SK-N-SH (cell line): ENCODE measurements at regions not wholly inside any gene's neighbourhood (a gene's known extent, or its start where the extent isn't known, plus 50 kb on each side); places are given as distances from the start of the nearest gene placed in this dataset.

Experiments
- CTCF ChIA-PET: fragments of 300-600, 350-600 bp; formaldehyde crosslinking; extraction: SDS; loops from one replicate; lab custom pipeline; 2021; lab: Yijun Ruan, JAX
- POLR2A ChIA-PET: fragments of 350-600 bp; sonication (Branson Sonifier 250); formaldehyde crosslinking; extraction: SDS; loops from one replicate; lab custom pipeline; 2020; ENCODE audit warnings: antibody characterized with exemption, inconsistent platforms; lab: Yijun Ruan, JAX
- DNase-seq: peaks from one replicate; pipeline ENCODE4 v3.0.0; 2012
- H2AFZ ChIP-seq: fragments of 200-600 bp; sonication (generic); 2 replicates; pipeline ENCODE4 v1.8.1; 2016; ENCODE audit warnings: antibody characterized with exemption, mild to moderate bottlenecking, low read depth
- H3F3A ChIP-seq: fragments of 200-600 bp; sonication (generic); replicated peaks from 2 replicates; pipeline ENCODE3; 2016; ENCODE audit warnings: antibody characterized with exemption, mild to moderate bottlenecking; ENCODE audit not compliant: insufficient read depth
- H3K27ac ChIP-seq, 2 experiments: fragments of 200-500 bp in 1 of 2; fragments of 200-600 bp in 1 of 2; sonication (Bioruptor generic) in 1 of 2; sonication (generic), shearing (Covaris generic) in 1 of 2; 2 replicates each; pipeline versions ENCODE4 v1.5.1 to v1.6.1; 2014 to 2016; ENCODE audit warnings: low read depth in 2 of 2, inconsistent platforms in 1 of 2, low read length in 1 of 2, mild to moderate bottlenecking in 1 of 2, mixed read lengths in 1 of 2
- H3K27me3 ChIP-seq: fragments of 200-600 bp; sonication (generic), shearing (Covaris generic); 2 replicates; pipeline ENCODE4 v1.6.1; 2016; ENCODE audit warnings: mixed run types; ENCODE audit not compliant: insufficient read depth
- H3K36me3 ChIP-seq, 2 experiments: fragments of 200-500 bp in 1 of 2; fragments of 200-600 bp in 1 of 2; sonication (Bioruptor generic) in 1 of 2; sonication (generic) in 1 of 2; replicated peaks in 1 of 2; 2 replicates each; pipeline versions ENCODE3 to v1.5.1; 2014 to 2016; ENCODE audit warnings: low read length in 1 of 2, mild to moderate bottlenecking in 1 of 2; ENCODE audit not compliant: insufficient read depth in 2 of 2, control insufficient read depth in 1 of 2
- H3K4me1 ChIP-seq, 2 experiments: fragments of 200-500 bp in 1 of 2; fragments of 200-600 bp in 1 of 2; sonication (Bioruptor generic) in 1 of 2; sonication (generic), shearing (Covaris generic) in 1 of 2; 2 replicates each; pipeline versions ENCODE4 v1.5.1 to v1.6.1; 2014 to 2016; ENCODE audit warnings: low read depth in 1 of 2, low read length in 1 of 2, mixed run types in 1 of 2; ENCODE audit not compliant: insufficient read depth in 2 of 2, control insufficient read depth in 1 of 2
- H3K4me2 ChIP-seq: fragments of 200-600 bp; sonication (generic), shearing (Covaris generic); 2 replicates; pipeline ENCODE4 v1.6.1; 2017; ENCODE audit warnings: mixed run types
- H3K4me3 ChIP-seq, 2 experiments: fragments of 200-500 bp in 1 of 2; fragments of 200-600 bp in 1 of 2; sonication (Bioruptor generic) in 1 of 2; sonication (generic), shearing (Covaris generic) in 1 of 2; 2 replicates each; pipeline versions ENCODE4 v1.5.1 to v1.8.1; 2014 to 2016; ENCODE audit warnings: low read depth in 2 of 2, inconsistent platforms in 1 of 2, low read length in 1 of 2, mild to moderate bottlenecking in 1 of 2, mixed read lengths in 1 of 2, moderate library complexity in 1 of 2
- H3K79me2 ChIP-seq: fragments of 200-600 bp; sonication (generic); 2 replicates; pipeline ENCODE4 v1.8.1; 2017; ENCODE audit warnings: mild to moderate bottlenecking; ENCODE audit not compliant: insufficient read depth
- H3K9ac ChIP-seq: fragments of 200-600 bp; sonication (generic); 2 replicates; pipeline ENCODE4 v1.6.1; 2017; ENCODE audit warnings: mixed run types
- H3K9me2 ChIP-seq: fragments of 200-600 bp; sonication (generic); 2 replicates; pipeline ENCODE4 v1.6.1; 2017; ENCODE audit warnings: mixed run types
- H3K9me3 ChIP-seq: fragments of 200-600 bp; sonication (generic); 2 replicates; pipeline ENCODE4 v1.6.1; 2017; ENCODE audit warnings: mixed run types, mild to moderate bottlenecking, moderate library complexity
- H4K20me1 ChIP-seq: fragments of 200-600 bp; sonication (generic); 2 replicates; pipeline ENCODE4 v1.6.1; 2017; ENCODE audit warnings: mild to moderate bottlenecking, mixed run types; ENCODE audit not compliant: insufficient read depth
- CHD2 ChIP-seq: fragments of 150-350 bp; IDR thresholded peaks from 2 replicates; pipeline ENCODE4 v1.6.1; 2018; ENCODE audit warnings: low read length; ENCODE audit not compliant: partially characterized antibody
- ELF1 ChIP-seq: IDR thresholded peaks from 2 replicates; pipeline ENCODE4 v1.4.0; 2012
- EZH2phosphoT487 ChIP-seq: fragments of 200-600 bp; sonication (generic); IDR thresholded peaks from 2 replicates; pipeline ENCODE4 v1.6.1; 2017; ENCODE audit warnings: low read depth, mixed run types, mild to moderate bottlenecking, antibody characterized with exemption, moderate library complexity, borderline replicate concordance
- FOXJ3 ChIP-seq: sonication (generic); formaldehyde crosslinking; IDR thresholded peaks from 2 replicates; pipeline ENCODE4 v1.5.1; 2020; ENCODE audit warnings: mild to moderate bottlenecking, missing genetic modification reagents
- FOXM1 ChIP-seq: IDR thresholded peaks from 2 replicates; pipeline ENCODE4 v1.4.0; 2012; ENCODE audit warnings: low read depth, mild to moderate bottlenecking
- GABPA ChIP-seq: IDR thresholded peaks from 2 replicates; pipeline ENCODE4 v1.4.0; 2012; ENCODE audit warnings: low read depth, mild to moderate bottlenecking
- JUND ChIP-seq: IDR thresholded peaks from 2 replicates; pipeline ENCODE4 v1.4.0; 2012
- MAX ChIP-seq: IDR thresholded peaks from 2 replicates; pipeline ENCODE4 v1.4.0; 2012; ENCODE audit warnings: low read depth
- RAD21 ChIP-seq: IDR thresholded peaks from 2 replicates; pipeline ENCODE4 v1.6.1; 2012; ENCODE audit warnings: mild to moderate bottlenecking, low read length
- RCOR1 ChIP-seq: fragments of 150-350 bp; IDR thresholded peaks from 2 replicates; pipeline ENCODE4 v1.6.1; 2017; ENCODE audit warnings: antibody characterized with exemption, low read length
- REST ChIP-seq: IDR thresholded peaks from 2 replicates; pipeline ENCODE4 v1.6.1; 2012; ENCODE audit warnings: mild to moderate bottlenecking, low read depth, low read length, moderate library complexity
- RFX5 ChIP-seq: IDR thresholded peaks from 2 replicates; pipeline ENCODE4 v1.6.1; 2012; ENCODE audit warnings: mild to moderate bottlenecking, improper control_type of control experiment, low read length
- RXRA ChIP-seq: IDR thresholded peaks from 2 replicates; pipeline ENCODE4 v1.4.0; 2012; ENCODE audit warnings: low read depth, mild to moderate bottlenecking, borderline replicate concordance
- SIN3A ChIP-seq: IDR thresholded peaks from 2 replicates; pipeline ENCODE4 v1.6.1; 2012; ENCODE audit warnings: low read depth, mild to moderate bottlenecking, low read length, moderate library complexity, borderline replicate concordance
- SMC3 ChIP-seq: IDR thresholded peaks from 2 replicates; pipeline ENCODE4 v1.6.1; 2012; ENCODE audit warnings: low read depth, low read length, improper control_type of control experiment
- TAF1 ChIP-seq: IDR thresholded peaks from 2 replicates; pipeline ENCODE4 v1.6.1; 2012; ENCODE audit warnings: low read depth, mild to moderate bottlenecking, low read length, moderate library complexity, borderline replicate concordance
- TCF12 ChIP-seq: IDR thresholded peaks from 2 replicates; pipeline ENCODE4 v1.4.0; 2012
- USF1 ChIP-seq: IDR thresholded peaks from 2 replicates; pipeline ENCODE4 v1.4.0; 2012; ENCODE audit warnings: low read depth, borderline replicate concordance
- YY1 ChIP-seq: IDR thresholded peaks from 2 replicates; pipeline ENCODE4 v1.4.0; 2012; ENCODE audit warnings: low read depth, mild to moderate bottlenecking
- WGBS: methylation state at CpG from one replicate; pipeline ENCODE4 v1.1.6; 2017; ENCODE audit warnings: low lambda C conversion rate; 5-methylcytosine and 5-hydroxymethylcytosine counted together
- TF ChIP-seq, protein P1 (sequence below): fragments of 200-600 bp; sonication (generic); IDR thresholded peaks from 2 replicates; pipeline ENCODE4 v1.6.1; 2017; ENCODE audit warnings: antibody characterized with exemption, mild to moderate bottlenecking, moderate library complexity
- TF ChIP-seq, protein P2 (sequence below): IDR thresholded peaks from 2 replicates; pipeline ENCODE4 v1.4.0; 2012; ENCODE audit warnings: low read depth, borderline replicate concordance

- 6% methylated on average over 2 of the region's 2 CpGs for WGBS
- Histone ChIP-seq H3K4me1 (no peaks in the 10 kb centered on the region; a peak in 1 of 4 replicates), H3K9me2 (no peaks in the 10 kb centered on the region), H3K9me3 (no peaks in the 10 kb centered on the region), H3K27me3 (no peaks in the 10 kb centered on the region), H2AFZ (no peak overlapping the region), H3K27ac (no peak overlapping the region), H3K4me3 (no peak overlapping the region), H3K36me3 (no peaks in the 10 kb centered on the region), H3F3A (no peaks in the 10 kb centered on the region), H3K79me2 (no peaks in the 10 kb centered on the region), H3K4me2 (no peak overlapping the region), H4K20me1 (no peaks in the 10 kb centered on the region), H3K9ac (no peak overlapping the region)
- ChIA-PET POLR2A (no interaction called here), CTCF (no interaction called here)
- TF ChIP-seq MAX = no peak
- no peak for TF ChIP-seq YY1
- TF ChIP-seq FOXM1 = no peak
- no peak for DNase-seq
Observed at GRCh38 chr18:37869051-37869450, 303.5 kb upstream of the CELF4 start.

GRCh38 chr18:37864122-37864521 lies 298.5 kb upstream of the CELF4 start:
- Histone ChIP-seq H2AFZ (no peak overlapping the region), H3K4me1 (no peaks in the 10 kb centered on the region; a peak in 1 of 4 replicates), H3K9me2 (no peaks in the 10 kb centered on the region), H3K36me3 (no peaks in the 10 kb centered on the region), H3K9me3 (no peaks in the 10 kb centered on the region), H3F3A (no peaks in the 10 kb centered on the region), H3K27me3 (no peaks in the 10 kb centered on the region), H3K27ac (no peak overlapping the region), H3K4me2 (no peak overlapping the region), H3K79me2 (no peaks in the 10 kb centered on the region), H4K20me1 (no peaks in the 10 kb centered on the region), H3K9ac (no peak overlapping the region), H3K4me3 (no peak overlapping the region)
- TF ChIP-seq GABPA (no peak), JUND (no peak), TCF12 (no peak), REST (no peak), SMC3 (no peak), RXRA (no peak), CHD2 (no peak), EZH2phosphoT487 (no peak), YY1 (no peak), RAD21 (no peak), RFX5 (no peak), USF1 (no peak), RCOR1 (no peak), MAX (no peak), TAF1 (no peak), ELF1 (no peak), FOXJ3 (CRISPR knock-in tag) (no peak), SIN3A (no peak)
- TF ChIP-seq, protein P1, sequence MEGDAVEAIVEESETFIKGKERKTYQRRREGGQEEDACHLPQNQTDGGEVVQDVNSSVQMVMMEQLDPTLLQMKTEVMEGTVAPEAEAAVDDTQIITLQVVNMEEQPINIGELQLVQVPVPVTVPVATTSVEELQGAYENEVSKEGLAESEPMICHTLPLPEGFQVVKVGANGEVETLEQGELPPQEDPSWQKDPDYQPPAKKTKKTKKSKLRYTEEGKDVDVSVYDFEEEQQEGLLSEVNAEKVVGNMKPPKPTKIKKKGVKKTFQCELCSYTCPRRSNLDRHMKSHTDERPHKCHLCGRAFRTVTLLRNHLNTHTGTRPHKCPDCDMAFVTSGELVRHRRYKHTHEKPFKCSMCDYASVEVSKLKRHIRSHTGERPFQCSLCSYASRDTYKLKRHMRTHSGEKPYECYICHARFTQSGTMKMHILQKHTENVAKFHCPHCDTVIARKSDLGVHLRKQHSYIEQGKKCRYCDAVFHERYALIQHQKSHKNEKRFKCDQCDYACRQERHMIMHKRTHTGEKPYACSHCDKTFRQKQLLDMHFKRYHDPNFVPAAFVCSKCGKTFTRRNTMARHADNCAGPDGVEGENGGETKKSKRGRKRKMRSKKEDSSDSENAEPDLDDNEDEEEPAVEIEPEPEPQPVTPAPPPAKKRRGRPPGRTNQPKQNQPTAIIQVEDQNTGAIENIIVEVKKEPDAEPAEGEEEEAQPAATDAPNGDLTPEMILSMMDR = no peak
- TF ChIP-seq, protein P2, sequence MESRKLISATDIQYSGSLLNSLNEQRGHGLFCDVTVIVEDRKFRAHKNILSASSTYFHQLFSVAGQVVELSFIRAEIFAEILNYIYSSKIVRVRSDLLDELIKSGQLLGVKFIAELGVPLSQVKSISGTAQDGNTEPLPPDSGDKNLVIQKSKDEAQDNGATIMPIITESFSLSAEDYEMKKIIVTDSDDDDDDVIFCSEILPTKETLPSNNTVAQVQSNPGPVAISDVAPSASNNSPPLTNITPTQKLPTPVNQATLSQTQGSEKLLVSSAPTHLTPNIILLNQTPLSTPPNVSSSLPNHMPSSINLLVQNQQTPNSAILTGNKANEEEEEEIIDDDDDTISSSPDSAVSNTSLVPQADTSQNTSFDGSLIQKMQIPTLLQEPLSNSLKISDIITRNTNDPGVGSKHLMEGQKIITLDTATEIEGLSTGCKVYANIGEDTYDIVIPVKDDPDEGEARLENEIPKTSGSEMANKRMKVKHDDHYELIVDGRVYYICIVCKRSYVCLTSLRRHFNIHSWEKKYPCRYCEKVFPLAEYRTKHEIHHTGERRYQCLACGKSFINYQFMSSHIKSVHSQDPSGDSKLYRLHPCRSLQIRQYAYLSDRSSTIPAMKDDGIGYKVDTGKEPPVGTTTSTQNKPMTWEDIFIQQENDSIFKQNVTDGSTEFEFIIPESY = no peak
- CTCF ChIA-PET = no interaction called here
- no peak for DNase-seq
- POLR2A ChIA-PET = no interaction called here
- 8% methylated on average over 1 of the region's 1 CpG for WGBS
